ENCODE measurements at regions not wholly inside any gene's neighbourhood (a gene's known extent, or its start where the extent isn't known, plus 50 kb on each side); places are given as distances from the start of the nearest gene placed in this dataset.

DNA sequence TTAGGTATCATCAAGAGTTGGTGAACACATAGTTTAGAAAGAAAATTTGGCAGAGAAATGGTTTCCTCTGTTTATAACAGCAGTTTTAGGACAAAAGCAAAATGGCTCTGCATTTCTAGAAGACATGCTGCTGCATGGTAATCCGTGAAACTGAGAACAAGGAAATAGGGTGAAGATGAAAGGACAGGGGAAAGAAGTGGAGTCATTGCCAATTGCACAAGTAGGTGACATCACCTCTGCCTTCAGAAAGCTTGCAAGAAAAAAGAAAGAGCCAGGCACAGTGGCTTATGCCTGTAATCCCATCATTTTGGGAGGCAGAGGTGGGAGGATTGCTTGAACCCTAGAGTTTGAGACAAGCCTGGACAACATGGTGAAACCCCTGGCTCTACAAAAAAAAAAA, 217.6 kb downstream of the LMX1A start (continued):
- TF ChIP-seq, protein P1, sequence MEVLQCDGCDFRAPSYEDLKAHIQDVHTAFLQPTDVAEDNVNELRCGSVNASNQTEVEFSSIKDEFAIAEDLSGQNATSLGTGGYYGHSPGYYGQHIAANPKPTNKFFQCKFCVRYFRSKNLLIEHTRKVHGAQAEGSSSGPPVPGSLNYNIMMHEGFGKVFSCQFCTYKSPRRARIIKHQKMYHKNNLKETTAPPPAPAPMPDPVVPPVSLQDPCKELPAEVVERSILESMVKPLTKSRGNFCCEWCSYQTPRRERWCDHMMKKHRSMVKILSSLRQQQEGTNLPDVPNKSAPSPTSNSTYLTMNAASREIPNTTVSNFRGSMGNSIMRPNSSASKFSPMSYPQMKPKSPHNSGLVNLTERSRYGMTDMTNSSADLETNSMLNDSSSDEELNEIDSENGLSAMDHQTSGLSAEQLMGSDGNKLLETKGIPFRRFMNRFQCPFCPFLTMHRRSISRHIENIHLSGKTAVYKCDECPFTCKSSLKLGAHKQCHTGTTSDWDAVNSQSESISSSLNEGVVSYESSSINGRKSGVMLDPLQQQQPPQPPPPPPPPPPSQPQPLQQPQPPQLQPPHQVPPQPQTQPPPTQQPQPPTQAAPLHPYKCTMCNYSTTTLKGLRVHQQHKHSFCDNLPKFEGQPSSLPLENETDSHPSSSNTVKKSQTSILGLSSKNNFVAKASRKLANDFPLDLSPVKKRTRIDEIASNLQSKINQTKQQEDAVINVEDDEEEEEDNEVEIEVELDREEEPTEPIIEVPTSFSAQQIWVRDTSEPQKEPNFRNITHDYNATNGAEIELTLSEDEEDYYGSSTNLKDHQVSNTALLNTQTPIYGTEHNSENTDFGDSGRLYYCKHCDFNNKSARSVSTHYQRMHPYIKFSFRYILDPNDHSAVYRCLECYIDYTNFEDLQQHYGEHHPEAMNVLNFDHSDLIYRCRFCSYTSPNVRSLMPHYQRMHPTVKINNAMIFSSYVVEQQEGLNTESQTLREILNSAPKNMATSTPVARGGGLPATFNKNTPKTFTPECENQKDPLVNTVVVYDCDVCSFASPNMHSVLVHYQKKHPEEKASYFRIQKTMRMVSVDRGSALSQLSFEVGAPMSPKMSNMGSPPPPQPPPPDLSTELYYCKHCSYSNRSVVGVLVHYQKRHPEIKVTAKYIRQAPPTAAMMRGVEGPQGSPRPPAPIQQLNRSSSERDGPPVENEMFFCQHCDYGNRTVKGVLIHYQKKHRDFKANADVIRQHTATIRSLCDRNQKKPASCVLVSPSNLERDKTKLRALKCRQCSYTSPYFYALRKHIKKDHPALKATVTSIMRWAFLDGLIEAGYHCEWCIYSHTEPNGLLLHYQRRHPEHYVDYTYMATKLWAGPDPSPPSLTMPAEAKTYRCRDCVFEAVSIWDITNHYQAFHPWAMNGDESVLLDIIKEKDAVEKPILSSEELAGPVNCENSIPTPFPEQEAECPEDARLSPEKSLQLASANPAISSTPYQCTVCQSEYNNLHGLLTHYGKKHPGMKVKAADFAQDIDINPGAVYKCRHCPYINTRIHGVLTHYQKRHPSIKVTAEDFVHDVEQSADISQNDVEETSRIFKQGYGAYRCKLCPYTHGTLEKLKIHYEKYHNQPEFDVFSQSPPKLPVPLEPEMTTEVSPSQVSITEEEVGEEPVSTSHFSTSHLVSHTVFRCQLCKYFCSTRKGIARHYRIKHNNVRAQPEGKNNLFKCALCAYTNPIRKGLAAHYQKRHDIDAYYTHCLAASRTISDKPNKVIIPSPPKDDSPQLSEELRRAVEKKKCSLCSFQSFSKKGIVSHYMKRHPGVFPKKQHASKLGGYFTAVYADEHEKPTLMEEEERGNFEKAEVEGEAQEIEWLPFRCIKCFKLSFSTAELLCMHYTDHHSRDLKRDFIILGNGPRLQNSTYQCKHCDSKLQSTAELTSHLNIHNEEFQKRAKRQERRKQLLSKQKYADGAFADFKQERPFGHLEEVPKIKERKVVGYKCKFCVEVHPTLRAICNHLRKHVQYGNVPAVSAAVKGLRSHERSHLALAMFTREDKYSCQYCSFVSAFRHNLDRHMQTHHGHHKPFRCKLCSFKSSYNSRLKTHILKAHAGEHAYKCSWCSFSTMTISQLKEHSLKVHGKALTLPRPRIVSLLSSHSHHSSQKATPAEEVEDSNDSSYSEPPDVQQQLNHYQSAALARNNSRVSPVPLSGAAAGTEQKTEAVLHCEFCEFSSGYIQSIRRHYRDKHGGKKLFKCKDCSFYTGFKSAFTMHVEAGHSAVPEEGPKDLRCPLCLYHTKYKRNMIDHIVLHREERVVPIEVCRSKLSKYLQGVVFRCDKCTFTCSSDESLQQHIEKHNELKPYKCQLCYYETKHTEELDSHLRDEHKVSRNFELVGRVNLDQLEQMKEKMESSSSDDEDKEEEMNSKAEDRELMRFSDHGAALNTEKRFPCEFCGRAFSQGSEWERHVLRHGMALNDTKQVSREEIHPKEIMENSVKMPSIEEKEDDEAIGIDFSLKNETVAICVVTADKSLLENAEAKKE (CRISPR knock-in tag; IDR thresholded peaks at IDR 0.05) = no peak
- TF ChIP-seq ZNF331 (CRISPR knock-in tag; IDR thresholded peaks at IDR 0.05; ENCODE audit: low read depth) = no peak
- TF ChIP-seq, protein P2, sequence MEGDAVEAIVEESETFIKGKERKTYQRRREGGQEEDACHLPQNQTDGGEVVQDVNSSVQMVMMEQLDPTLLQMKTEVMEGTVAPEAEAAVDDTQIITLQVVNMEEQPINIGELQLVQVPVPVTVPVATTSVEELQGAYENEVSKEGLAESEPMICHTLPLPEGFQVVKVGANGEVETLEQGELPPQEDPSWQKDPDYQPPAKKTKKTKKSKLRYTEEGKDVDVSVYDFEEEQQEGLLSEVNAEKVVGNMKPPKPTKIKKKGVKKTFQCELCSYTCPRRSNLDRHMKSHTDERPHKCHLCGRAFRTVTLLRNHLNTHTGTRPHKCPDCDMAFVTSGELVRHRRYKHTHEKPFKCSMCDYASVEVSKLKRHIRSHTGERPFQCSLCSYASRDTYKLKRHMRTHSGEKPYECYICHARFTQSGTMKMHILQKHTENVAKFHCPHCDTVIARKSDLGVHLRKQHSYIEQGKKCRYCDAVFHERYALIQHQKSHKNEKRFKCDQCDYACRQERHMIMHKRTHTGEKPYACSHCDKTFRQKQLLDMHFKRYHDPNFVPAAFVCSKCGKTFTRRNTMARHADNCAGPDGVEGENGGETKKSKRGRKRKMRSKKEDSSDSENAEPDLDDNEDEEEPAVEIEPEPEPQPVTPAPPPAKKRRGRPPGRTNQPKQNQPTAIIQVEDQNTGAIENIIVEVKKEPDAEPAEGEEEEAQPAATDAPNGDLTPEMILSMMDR (conservative IDR thresholded peaks at IDR 0.05; ENCODE audit: low read depth in 2 of 2) = no peak
- TF ChIP-seq ZNF114 (CRISPR knock-in tag; IDR thresholded peaks at IDR 0.05) = no peak
- no peak for TF ChIP-seq POLR2AphosphoS5 (IDR thresholded peaks at IDR 0.05; ENCODE audit: low read depth)
- TF ChIP-seq, protein P3, sequence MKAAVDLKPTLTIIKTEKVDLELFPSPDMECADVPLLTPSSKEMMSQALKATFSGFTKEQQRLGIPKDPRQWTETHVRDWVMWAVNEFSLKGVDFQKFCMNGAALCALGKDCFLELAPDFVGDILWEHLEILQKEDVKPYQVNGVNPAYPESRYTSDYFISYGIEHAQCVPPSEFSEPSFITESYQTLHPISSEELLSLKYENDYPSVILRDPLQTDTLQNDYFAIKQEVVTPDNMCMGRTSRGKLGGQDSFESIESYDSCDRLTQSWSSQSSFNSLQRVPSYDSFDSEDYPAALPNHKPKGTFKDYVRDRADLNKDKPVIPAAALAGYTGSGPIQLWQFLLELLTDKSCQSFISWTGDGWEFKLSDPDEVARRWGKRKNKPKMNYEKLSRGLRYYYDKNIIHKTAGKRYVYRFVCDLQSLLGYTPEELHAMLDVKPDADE (IDR thresholded peaks at IDR 0.05) = no peak
- TF ChIP-seq CREB1 (CRISPR knock-in tag; IDR thresholded peaks at IDR 0.05; ENCODE audit: low read depth) = no peak
- no peak for TF ChIP-seq NANOG (IDR thresholded peaks at IDR 0.05; ENCODE audit: borderline replicate concordance)
- TF ChIP-seq JUNB (IDR thresholded peaks at IDR 0.05; ENCODE audit: unreplicated experiment) = no peak
- no peak for TF ChIP-seq EZH2 (IDR thresholded peaks at IDR 0.05; ENCODE audit: low read depth, unreplicated experiment)
- TF ChIP-seq EZH2phosphoT487 (IDR thresholded peaks at IDR 0.05; ENCODE audit: unreplicated experiment) = no peak

Data from GM23338 (cell line).